A673 (cell line): ENCODE measurements at regions not wholly inside any gene's neighbourhood (a gene's known extent, or its start where the extent isn't known, plus 50 kb on each side); places are given as distances from the start of the nearest gene placed in this dataset.

ENCODE experiments used
- BruUV-seq: library from RNA; stranded (reverse); fragments of 400-500 nt; replicated peaks from 2 replicates; lab custom pipeline; 2021; lab: Mats Ljungman, UMichigan
- CTCF ChIA-PET: fragments of 300-600 bp; sonication (Branson Sonifier 250); formaldehyde crosslinking; loops from one replicate; lab custom pipeline; 2022; ENCODE audit warnings: antibody characterized with exemption; lab: Charles Lee
- POLR2A ChIA-PET: fragments of 300-600 bp; sonication (Branson Sonifier 250); formaldehyde crosslinking; loops from one replicate; lab custom pipeline; 2022; ENCODE audit warnings: antibody characterized with exemption; ENCODE audit not compliant: low non-redundant PET; lab: Charles Lee
- DNase-seq: peaks from one replicate; pipeline ENCODE4 v3.0.0-alpha.2; 2015; ENCODE audit warnings: low spot score
- H3K27ac ChIP-seq: fragments of 200-600 bp; sonication (generic); 2 replicates; pipeline ENCODE4 v1.5.1; 2016; ENCODE audit warnings: mixed run types, low read depth, mild to moderate bottlenecking, mixed read lengths, antibody characterized with exemption, low read length; ENCODE audit not compliant: poor library complexity, severe bottlenecking
- H3K27me3 ChIP-seq: fragments of 200-600 bp; sonication (generic); replicated peaks from 2 replicates; pipeline ENCODE4 v1.6.1; 2017; ENCODE audit warnings: mixed run types, low read depth, mild to moderate bottlenecking, mixed read lengths, antibody characterized with exemption, low read length; ENCODE audit not compliant: insufficient read depth, poor library complexity
- H3K36me3 ChIP-seq: fragments of 200-600 bp; sonication (generic); 2 replicates; pipeline ENCODE4 v1.6.1; 2016; ENCODE audit warnings: mixed run types, mild to moderate bottlenecking, mixed read lengths, antibody characterized with exemption, low read length; ENCODE audit not compliant: insufficient read depth, poor library complexity, severe bottlenecking
- H3K4me1 ChIP-seq: fragments of 200-600 bp; sonication (generic); 2 replicates; pipeline ENCODE4 v1.6.1; 2017; ENCODE audit warnings: mixed run types, mild to moderate bottlenecking, mixed read lengths, antibody characterized with exemption, low read length; ENCODE audit not compliant: insufficient read depth, poor library complexity, severe bottlenecking
- H3K4me3 ChIP-seq: fragments of 200-600 bp; sonication (generic); 2 replicates; pipeline ENCODE4 v1.5.1; 2016; ENCODE audit warnings: low read depth, mixed run types, mild to moderate bottlenecking, mixed read lengths, low read length; ENCODE audit not compliant: poor library complexity, severe bottlenecking
- H3K9me3 ChIP-seq: fragments of 200-600 bp; sonication (generic); 2 replicates; pipeline ENCODE4 v1.6.1; 2016; ENCODE audit warnings: mixed run types, low read depth, mild to moderate bottlenecking, mixed read lengths, antibody characterized with exemption, low read length; ENCODE audit not compliant: poor library complexity, severe bottlenecking
- CTCF ChIP-seq: fragments of 300-800, 200-600 bp; sonication (generic); conservative IDR thresholded peaks from 2 replicates; pipeline ENCODE4 v1.5.1; 2017; ENCODE audit warnings: low read depth, mild to moderate bottlenecking, antibody characterized with exemption, low read length, moderate library complexity, mixed read lengths
- EZH2 ChIP-seq: fragments of 200-600 bp; sonication (generic); IDR thresholded peaks from 2 replicates; pipeline ENCODE4 v1.6.1; 2017; ENCODE audit warnings: borderline replicate concordance, low read depth, mild to moderate bottlenecking, mixed read lengths, antibody characterized with exemption, low read length; ENCODE audit not compliant: poor library complexity, severe bottlenecking
- intact Hi-C: fragments of 100-400 bp; cut with micrococcal nuclease; formaldehyde crosslinking; loops from one replicate; pipeline ENCODE4 v1.10.0; 2022; ENCODE audit not compliant: unreplicated experiment

GRCh38 chr11:81000735-81001134 lies 1559.9 kb upstream of the TENM4 start:
- Histone ChIP-seq H3K4me1 (peaks cover 4% of the 10 kb centered on the region), H3K4me3 (no peak overlapping the region), H3K27ac (no peak overlapping the region), H3K27me3 (no peaks in the 10 kb centered on the region), H3K36me3 (no peaks in the 10 kb centered on the region), H3K9me3 (no peaks in the 10 kb centered on the region)
- TF ChIP-seq EZH2, result no peak
- TF ChIP-seq CTCF, result no peak
- ChIA-PET POLR2A (no interaction called here), CTCF (no interaction called here)
- no peak for DNase-seq
- no TSS peak for BruUV-seq
- intact Hi-C loops, result loop anchor here (10.0 kb wide), 3 partner anchors 276 to 836 kb away; no protein-coding TSS in a partner anchor

GRCh38 chr11:81000334-81000733 lies 1559.5 kb upstream of the TENM4 start:
- no peak for DNase-seq
- no peak for TF ChIP-seq EZH2
- no peak for TF ChIP-seq CTCF
- no peak overlapping the region for H3K4me3 ChIP-seq
- ChIA-PET CTCF (no interaction called here), POLR2A (no interaction called here)
- H3K9me3 ChIP-seq, result no peaks in the 10 kb centered on the region
- no TSS peak for BruUV-seq
- H3K27me3 ChIP-seq, result no peaks in the 10 kb centered on the region
- no peaks in the 10 kb centered on the region for H3K36me3 ChIP-seq
- H3K27ac ChIP-seq, result no peak overlapping the region
- no peaks in the 10 kb centered on the region for H3K4me1 ChIP-seq
- intact Hi-C loops, result loop anchor here (10.0 kb wide), 3 partner anchors 276 to 836 kb away; no protein-coding TSS in a partner anchor

GRCh38 chr11:80995523-80995922 lies 1554.7 kb upstream of the TENM4 start:
- Histone ChIP-seq H3K36me3 (no peaks in the 10 kb centered on the region), H3K27me3 (no peaks in the 10 kb centered on the region), H3K9me3 (no peaks in the 10 kb centered on the region), H3K4me1 (no peaks in the 10 kb centered on the region), H3K27ac (no peak overlapping the region), H3K4me3 (no peak overlapping the region)
- CTCF ChIA-PET, result no interaction called here
- intact Hi-C loops, result no loop called here
- POLR2A ChIA-PET, result no interaction called here
- TF ChIP-seq CTCF (no peak), EZH2 (no peak)
- BruUV-seq, result no TSS peak
- no peak for DNase-seq
